Fibroblast of skin of right biceps (primary cell): ENCODE measurements at regions not wholly inside any gene's neighbourhood (a gene's known extent, or its start where the extent isn't known, plus 50 kb on each side); places are given as distances from the start of the nearest gene placed in this dataset.

Experiments
- DNase-seq: peaks from one replicate; pipeline ENCODE4 v3.0.0-alpha.2; 2013

- no peak for DNase-seq
Observed at GRCh38 chr11:104652996-104653395, 245.3 kb downstream of the CASP12 start.

- DNase-seq, result no peak
Observed at GRCh38 chr11:104650234-104650633, 248.0 kb downstream of the CASP12 start.

- no peak for DNase-seq
Observed at GRCh38 chr11:104649002-104649401, 249.3 kb downstream of the CASP12 start.

GRCh38 chr11:104645261-104646222, 252.7 kb downstream of the CASP12 start:
- DNase-seq, result no peak

GRCh38 chr11:104637662-104638170, 260.5 kb downstream of the CASP12 start:
- no peak for DNase-seq

GRCh38 chr11:104633226-104633625, 265.0 kb downstream of the CASP12 start:
- no peak for DNase-seq

- no peak for DNase-seq
Observed at GRCh38 chr11:104630352-104630751, 267.9 kb downstream of the CASP12 start.

- peak; percentile 27 for DNase-seq
Observed at GRCh38 chr11:104625246-104625645, 273.0 kb downstream of the CASP12 start.

- DNase-seq, result no peak
Observed at GRCh38 chr11:104624021-104624420, 274.2 kb downstream of the CASP12 start.

GRCh38 chr11:104623518-104623917, 274.7 kb downstream of the CASP12 start:
- DNase-seq, result peak; percentile 66

GRCh38 chr11:104620991-104621390, 277.3 kb downstream of the CASP12 start:
- DNase-seq, result no peak

GRCh38 chr11:104619751-104620150, 278.5 kb downstream of the CASP12 start:
- no peak for DNase-seq

- DNase-seq, result no peak
Observed at GRCh38 chr11:104618954-104619353, 279.3 kb downstream of the CASP12 start.

GRCh38 chr11:104614961-104615360, 283.3 kb downstream of the CASP12 start:
- DNase-seq, result no peak

- no peak for DNase-seq
Observed at GRCh38 chr11:104614117-104614680, 284.1 kb downstream of the CASP12 start.

- no peak for DNase-seq
Observed at GRCh38 chr11:104610635-104611034, 287.6 kb downstream of the CASP12 start.

GRCh38 chr11:104609311-104610085, 288.8 kb downstream of the CASP12 start:
- peak; percentile 56 for DNase-seq

GRCh38 chr11:104602643-104603042, 295.6 kb downstream of the CASP12 start:
- DNase-seq, result no peak

- peak; percentile 30 for DNase-seq
Observed at GRCh38 chr11:104594228-104594958, 303.9 kb downstream of the CASP12 start.

GRCh38 chr11:104588970-104589369, 309.3 kb downstream of the CASP12 start:
- DNase-seq, result no peak

GRCh38 chr11:104588446-104588845, 309.8 kb downstream of the CASP12 start:
- DNase-seq, result no peak

- DNase-seq, result no peak
Observed at GRCh38 chr11:104584823-104585222, 313.4 kb downstream of the CASP12 start.

- DNase-seq, result peak; percentile 36
Observed at GRCh38 chr11:104583857-104584256, 314.4 kb downstream of the CASP12 start.
